HepG2 (cell line): ENCODE measurements at regions not wholly inside any gene's neighbourhood (a gene's known extent, or its start where the extent isn't known, plus 50 kb on each side); places are given as distances from the start of the nearest gene placed in this dataset.

Experiments
- ATAC-seq: fragments of 200-7000 bp; cut with Tn5 transposase; 3 replicates; pipeline ENCODE4 v1.9.1; 2020; ENCODE audit warnings: mild to moderate bottlenecking, moderate library complexity
- BruUV-seq: library from RNA; stranded (reverse); fragments of 400-500 nt; replicated peaks from 2 replicates; lab custom pipeline; 2021; lab: Mats Ljungman, UMichigan
- CTCF ChIA-PET: fragments of 300-600 bp; formaldehyde crosslinking; extraction: SDS; loops from one replicate; lab custom pipeline; 2021; ENCODE audit warnings: low total read pairs, inconsistent platforms, low intra/inter-chr PET ratio; lab: Yijun Ruan, JAX
- POLR2A ChIA-PET: fragments of 350-600 bp; sonication (Branson Sonifier 250); formaldehyde crosslinking; loops from one replicate; lab custom pipeline; 2020; ENCODE audit warnings: antibody characterized with exemption, inconsistent platforms; lab: Yijun Ruan, JAX
- DNase-seq: peaks from one replicate; pipeline ENCODE4 v3.0.0-alpha.2; 2015; ENCODE audit warnings: low spot score
- FAIRE-seq: peaks from 3 replicates; lab custom pipeline; 2011; peaks lifted over from hg19 to GRCh38; lab: Jason Lieb, UNC
- H2AFZ ChIP-seq: one replicate; pipeline ENCODE4 v1.6.1; 2011; ENCODE audit warnings: low read length, inconsistent platforms
- H3K27ac ChIP-seq: fragments of 300-600 bp; 3 replicates; pipeline ENCODE4 v1.8.0; 2011; ENCODE audit warnings: mixed run types, mild to moderate bottlenecking, mixed read lengths, low read length, inconsistent platforms; ENCODE audit not compliant: insufficient read depth; ENCODE audit errors: extremely low read length
- H3K27me3 ChIP-seq, 2 experiments: fragments of 200-600 bp in 1 of 2; 2 replicates in 1 of 2; 3 replicates in 1 of 2; pipeline versions ENCODE4 v1.6.0 to v1.8.0; 2011; ENCODE audit warnings: low read length in 2 of 2, mild to moderate bottlenecking in 2 of 2, moderate library complexity in 2 of 2, inconsistent platforms in 1 of 2; ENCODE audit not compliant: insufficient read depth in 2 of 2, control insufficient read depth in 1 of 2
- H3K36me3 ChIP-seq, 2 experiments: fragments of 200-600 bp in 1 of 2; replicated peaks in 1 of 2; 2 replicates in 1 of 2; 3 replicates in 1 of 2; pipeline versions ENCODE4 v1.5.1 to v1.8.0; 2011; ENCODE audit warnings: low read length in 2 of 2, inconsistent platforms in 1 of 2; ENCODE audit not compliant: insufficient read depth in 2 of 2, control insufficient read depth in 1 of 2
- H3K4me1 ChIP-seq: 2 replicates; pipeline ENCODE4 v1.5.1; 2012; ENCODE audit warnings: low read length, inconsistent platforms; ENCODE audit not compliant: insufficient read depth
- H3K4me2 ChIP-seq: 2 replicates; pipeline ENCODE4 v1.6.0; 2011; ENCODE audit warnings: low read depth, low read length, inconsistent platforms
- H3K4me3 ChIP-seq, 3 experiments: fragments of 200-600 bp in 1 of 3; sonication (generic), shearing (Covaris generic) in 1 of 3; replicated peaks in 1 of 3; 2 replicates each; pipeline ENCODE4 v1.5.1; 2011 to 2016; ENCODE audit warnings: low read length in 3 of 3, inconsistent platforms in 2 of 3, low read depth in 2 of 3, mild to moderate bottlenecking in 2 of 3, control low read depth in 1 of 3, mixed read lengths in 1 of 3; ENCODE audit not compliant: insufficient read depth in 1 of 3
- H3K79me2 ChIP-seq: one replicate; pipeline ENCODE4 v1.6.1; 2011; ENCODE audit warnings: low read length, inconsistent platforms; ENCODE audit not compliant: insufficient read depth
- H3K9ac ChIP-seq: 2 replicates; pipeline ENCODE4 v1.6.0; 2011; ENCODE audit warnings: mild to moderate bottlenecking, low read depth, low read length, inconsistent platforms; ENCODE audit not compliant: insufficient read depth
- H3K9me3 ChIP-seq: 2 replicates; pipeline ENCODE4 v1.5.1; 2012; ENCODE audit warnings: mild to moderate bottlenecking, low read length
- H4K20me1 ChIP-seq: 2 replicates; pipeline ENCODE4 v1.6.0; 2011; ENCODE audit warnings: inconsistent platforms, mild to moderate bottlenecking, low read length, moderate library complexity; ENCODE audit not compliant: insufficient read depth
- AKAP8 ChIP-seq: sonication (generic); formaldehyde crosslinking; IDR thresholded peaks from 2 replicates; pipeline ENCODE4 v1.5.1; 2020; ENCODE audit warnings: mild to moderate bottlenecking, missing genetic modification reagents
- ARNTL ChIP-seq: sonication (generic); formaldehyde crosslinking; IDR thresholded peaks from 2 replicates; pipeline ENCODE4 v1.4.0; 2020; ENCODE audit warnings: mild to moderate bottlenecking, missing genetic modification reagents
- CEBPB ChIP-seq: IDR thresholded peaks from 2 replicates; pipeline ENCODE4 v1.6.1; 2011; ENCODE audit warnings: low read depth, low read length, improper control_type of control experiment, borderline replicate concordance
- DNMT3B ChIP-seq: conservative IDR thresholded peaks from 2 replicates; pipeline ENCODE4 v1.6.1; 2016; ENCODE audit warnings: missing biosample characterization, control low read depth
- HIVEP1 ChIP-seq: sonication (generic); formaldehyde crosslinking; IDR thresholded peaks from 2 replicates; pipeline ENCODE4 v1.4.0; 2020; ENCODE audit warnings: mild to moderate bottlenecking, missing genetic modification reagents
- KLF12 ChIP-seq: sonication (generic); formaldehyde crosslinking; IDR thresholded peaks from 2 replicates; pipeline ENCODE4 v1.4.0; 2020; ENCODE audit warnings: missing genetic modification reagents, borderline replicate concordance
- KLF13 ChIP-seq: sonication (generic); formaldehyde crosslinking; IDR thresholded peaks from 2 replicates; pipeline ENCODE4 v1.4.0; 2020; ENCODE audit warnings: mild to moderate bottlenecking, missing genetic modification reagents
- MAZ ChIP-seq, 2 experiments: sonication (generic) in 1 of 2; formaldehyde crosslinking in 1 of 2; IDR thresholded peaks; 2 replicates each; pipeline versions ENCODE4 v1.5.0 to v1.6.1; 2012 to 2020; ENCODE audit warnings: low read depth in 2 of 2, mild to moderate bottlenecking in 2 of 2, borderline replicate concordance in 1 of 2, improper control_type of control experiment in 1 of 2, low read length in 1 of 2, missing genetic modification reagents in 1 of 2, moderate library complexity in 1 of 2
- MEF2D ChIP-seq: sonication (generic); formaldehyde crosslinking; IDR thresholded peaks from 2 replicates; pipeline ENCODE4 v1.5.1; 2020; ENCODE audit warnings: mild to moderate bottlenecking, missing genetic modification reagents
- PCBP2 ChIP-seq: fragments of 200-400 bp; formaldehyde crosslinking; optimal IDR thresholded peaks from 2 replicates; pipeline ENCODE3; 2018; ENCODE audit warnings: low read length, low read depth; ENCODE audit not compliant: poor library complexity, severe bottlenecking
- PHF5A ChIP-seq: IDR thresholded peaks from one replicate; pipeline ENCODE4 v1.6.1; 2018; ENCODE audit warnings: low read depth, missing genetic modification reagents; ENCODE audit not compliant: unreplicated experiment
- RARA ChIP-seq: IDR thresholded peaks from 2 replicates; pipeline ENCODE4 v1.6.1; 2016; ENCODE audit warnings: missing genetic modification reagents, missing compliant biosample characterization
- SMARCE1 ChIP-seq: fragments of 450-650 bp; IDR thresholded peaks from 2 replicates; pipeline ENCODE4 v1.6.1; 2017; ENCODE audit warnings: borderline replicate concordance
- XBP1 ChIP-seq: sonication (generic); formaldehyde crosslinking; IDR thresholded peaks from 2 replicates; pipeline ENCODE4 v1.5.0; 2020; ENCODE audit warnings: missing genetic modification reagents
- ZFP1 ChIP-seq: IDR thresholded peaks from 2 replicates; pipeline ENCODE4 v1.6.1; 2016
- ZNF207 ChIP-seq: fragments of 450-650 bp; IDR thresholded peaks from 2 replicates; pipeline ENCODE4 v1.6.1; 2016; ENCODE audit warnings: antibody characterized with exemption, borderline replicate concordance
- ZNF414 ChIP-seq: sonication (generic); formaldehyde crosslinking; IDR thresholded peaks from 2 replicates; pipeline ENCODE4 v1.5.0; 2020; ENCODE audit warnings: missing genetic modification reagents
- ZNF7 ChIP-seq: IDR thresholded peaks from 2 replicates; pipeline ENCODE4 v1.6.1; 2016; ENCODE audit warnings: missing biosample characterization, missing genetic modification reagents
- ZNF775 ChIP-seq: sonication (generic); formaldehyde crosslinking; IDR thresholded peaks from 2 replicates; pipeline ENCODE4 v1.4.0; 2020; ENCODE audit warnings: missing genetic modification reagents, mild to moderate bottlenecking, moderate library complexity, borderline replicate concordance
- WGBS: methylation state at CpG from one replicate; pipeline ENCODE4 v1.1.6; 2017; ENCODE audit warnings: low lambda C conversion rate; 5-methylcytosine and 5-hydroxymethylcytosine counted together
- in situ Hi-C: cut with HindIII; loops from 2 replicates; pipeline ENCODE4 v1.10.0; 2017; ENCODE audit warnings: low pct_unique_long_range_greater_than_20kb; ENCODE audit not compliant: extremely low pct_ligation_motif_present
- intact Hi-C: fragments of 100-400 bp; cut with micrococcal nuclease; formaldehyde crosslinking; loops from one replicate; pipeline ENCODE4 v1.10.0; 2022; ENCODE audit not compliant: unreplicated experiment

GRCh38 chr2:59168766-59169165, 927.6 kb upstream of the FANCL start:
- Histone ChIP-seq H3K27me3 (no peaks in the 10 kb centered on the region), H4K20me1 (no peaks in the 10 kb centered on the region), H2AFZ (no peak overlapping the region), H3K4me2 (no peak overlapping the region), H3K27ac (no peak overlapping the region), H3K79me2 (no peaks in the 10 kb centered on the region), H3K4me3 (no peak overlapping the region), H3K36me3 (no peaks in the 10 kb centered on the region), H3K9ac (no peak overlapping the region), H3K4me1 (no peaks in the 10 kb centered on the region), H3K9me3 (no peaks in the 10 kb centered on the region)
- no peak for FAIRE-seq
- no peak for ATAC-seq
- WGBS: 49% methylated on average over 4 of the region's 4 CpGs
- no peak for DNase-seq
- ChIA-PET CTCF (no interaction called here), POLR2A (no interaction called here)
- BruUV-seq: no TSS peak
- in situ Hi-C loops (no loop called here), intact Hi-C loops (no loop called here)
- TF ChIP-seq ZNF775 (CRISPR knock-in tag) (no peak), RARA (CRISPR knock-in tag) (no peak), KLF13 (CRISPR knock-in tag) (no peak), ZNF7 (no peak), ARNTL (no peak), PHF5A (CRISPR knock-in tag) (no peak), SMARCE1 (no peak), ZNF207 (no peak), MAZ (IDR thresholded peaks at IDR 0.05; ENCODE audit: borderline replicate concordance, low read depth, low read length) (no peak), MAZ (CRISPR knock-in tag; IDR thresholded peaks at IDR 0.05; ENCODE audit: low read depth) (no peak), HIVEP1 (CRISPR knock-in tag) (no peak), CEBPB (no peak), AKAP8 (no peak), ZFP1 (CRISPR knock-in tag) (no peak), ZNF414 (no peak), PCBP2 (no peak), DNMT3B (no peak), XBP1 (CRISPR knock-in tag) (no peak), KLF12 (CRISPR knock-in tag) (no peak), MEF2D (no peak)
